ENCODE measurements at regions not wholly inside any gene's neighbourhood (a gene's known extent, or its start where the extent isn't known, plus 50 kb on each side); places are given as distances from the start of the nearest gene placed in this dataset.

GRCh38 chr2:176388861-176389260 lies 119.6 kb downstream of the MTX2 start:
- DNase-seq: no peak

DNA sequence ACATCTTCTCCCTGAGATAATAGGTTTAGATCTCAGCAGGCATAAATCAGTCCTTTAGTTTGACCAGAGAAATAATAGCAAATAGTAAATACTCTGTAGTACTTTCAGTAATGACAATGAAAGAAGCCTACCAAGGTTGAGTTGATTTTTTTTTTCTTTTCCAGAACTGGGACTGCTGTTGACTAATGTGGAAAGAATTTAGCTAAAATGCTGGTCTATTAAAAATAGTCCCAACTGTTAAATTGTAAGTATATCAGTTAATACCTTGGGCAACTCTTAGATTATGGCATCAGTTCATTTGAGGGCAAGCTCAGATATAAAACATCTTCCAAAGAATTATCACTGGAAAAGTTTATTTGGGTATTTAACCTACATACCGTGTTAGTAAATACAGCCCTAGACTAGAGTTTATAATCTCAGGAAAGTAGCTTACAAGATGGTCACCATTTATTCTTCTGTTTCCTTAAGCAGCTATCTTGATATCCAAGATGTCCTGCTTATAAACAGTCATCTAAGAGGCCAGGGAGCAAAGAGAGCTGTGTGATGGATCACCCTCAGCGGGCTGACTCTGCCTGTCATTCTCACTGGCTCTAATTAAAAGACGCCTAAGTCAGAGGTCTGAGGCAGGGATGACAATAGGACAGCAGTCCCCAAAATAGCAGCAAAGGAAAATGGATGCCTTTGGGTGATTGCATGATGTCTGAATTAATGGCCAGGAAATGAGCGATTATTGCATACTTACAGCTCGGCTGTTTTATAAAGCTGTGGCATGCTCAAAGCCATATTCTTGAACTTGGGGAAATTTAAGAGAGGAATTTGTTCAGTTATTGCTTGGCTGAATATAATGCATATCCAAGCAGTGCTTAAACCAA lies 121.3 kb downstream of the MTX2 start:
- no peak for DNase-seq

DNA sequence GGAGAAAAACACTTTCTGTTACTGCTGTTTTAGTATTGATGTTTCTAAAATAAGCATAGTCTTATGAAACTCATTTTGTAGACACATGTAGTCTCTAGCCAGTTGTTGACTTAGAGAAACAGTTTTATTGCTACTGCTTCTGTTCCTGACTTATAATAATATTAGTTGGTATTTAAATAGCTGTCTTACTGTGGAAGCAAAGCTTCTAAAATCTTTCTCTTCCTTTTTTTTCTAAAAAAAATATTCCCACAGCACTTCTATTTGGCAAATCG lies 121.8 kb downstream of the MTX2 start:
- DNase-seq: no peak

GRCh38 chr2:176392249-176392648 lies 123.0 kb downstream of the MTX2 start:
- no peak for DNase-seq

DNA sequence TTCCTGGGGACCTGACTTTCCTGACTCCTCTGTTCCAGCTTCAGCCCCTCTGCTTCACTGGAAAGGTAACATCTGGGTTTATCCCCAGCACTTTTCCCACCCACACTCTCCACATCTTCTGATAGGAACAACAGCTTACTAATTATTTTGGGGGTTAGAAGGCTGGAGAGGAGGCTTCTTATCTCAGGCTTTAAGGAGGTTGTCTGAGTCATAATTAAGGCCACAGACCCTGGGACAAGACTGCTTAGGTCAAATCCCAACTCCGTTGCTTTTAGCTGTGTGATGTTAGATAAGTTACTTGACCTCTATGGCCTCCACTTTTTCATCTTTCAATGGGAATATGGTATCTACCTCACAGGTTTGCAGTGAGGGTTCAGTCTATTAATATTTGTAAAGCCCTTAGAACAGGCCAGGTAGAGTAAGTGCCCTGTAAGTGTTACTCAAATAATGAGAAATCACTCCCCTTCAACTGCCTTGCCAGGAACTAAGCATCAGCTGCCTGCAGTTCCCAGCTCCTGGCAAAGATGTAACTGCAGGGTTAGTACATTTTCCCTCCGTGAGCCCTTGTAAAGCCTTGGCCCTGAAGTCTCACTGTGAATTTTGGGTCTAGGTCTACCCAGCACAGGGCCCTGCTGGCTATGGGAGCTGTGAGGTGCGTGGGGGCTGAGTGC lies 123.6 kb downstream of the MTX2 start:
- no peak for DNase-seq

DNA sequence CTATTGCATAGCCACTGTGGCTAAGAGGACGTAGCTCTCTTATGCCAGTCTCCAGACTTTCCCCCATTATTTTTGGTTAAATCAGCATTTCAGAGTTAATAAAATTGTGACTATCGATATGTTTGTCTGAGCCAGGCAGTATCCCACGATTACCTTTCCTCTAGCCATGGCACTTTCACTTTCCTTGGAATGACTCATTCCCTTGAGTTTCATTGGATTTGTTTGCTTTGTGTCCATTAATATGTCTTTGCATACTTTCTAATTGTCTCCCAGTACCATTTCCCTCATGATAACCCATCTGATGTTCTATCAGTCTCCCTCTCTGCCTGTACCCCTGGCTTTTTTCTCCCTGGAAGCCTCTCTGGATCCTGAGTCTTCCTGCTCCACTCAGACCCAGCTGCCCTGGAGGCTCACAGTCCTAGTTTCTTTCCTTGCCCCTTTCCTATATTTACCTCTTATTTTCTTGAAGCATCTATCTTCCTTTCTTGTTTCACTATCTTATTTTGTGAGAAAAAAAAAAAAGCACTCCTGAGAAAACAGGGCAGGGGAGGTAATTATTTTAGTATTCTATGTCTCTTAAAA lies 126.1 kb downstream of the MTX2 start:
- DNase-seq: no peak

- DNase-seq: no peak
Measured at GRCh38 chr2:176398243-176399073, 129.2 kb downstream of the MTX2 start.

DNA sequence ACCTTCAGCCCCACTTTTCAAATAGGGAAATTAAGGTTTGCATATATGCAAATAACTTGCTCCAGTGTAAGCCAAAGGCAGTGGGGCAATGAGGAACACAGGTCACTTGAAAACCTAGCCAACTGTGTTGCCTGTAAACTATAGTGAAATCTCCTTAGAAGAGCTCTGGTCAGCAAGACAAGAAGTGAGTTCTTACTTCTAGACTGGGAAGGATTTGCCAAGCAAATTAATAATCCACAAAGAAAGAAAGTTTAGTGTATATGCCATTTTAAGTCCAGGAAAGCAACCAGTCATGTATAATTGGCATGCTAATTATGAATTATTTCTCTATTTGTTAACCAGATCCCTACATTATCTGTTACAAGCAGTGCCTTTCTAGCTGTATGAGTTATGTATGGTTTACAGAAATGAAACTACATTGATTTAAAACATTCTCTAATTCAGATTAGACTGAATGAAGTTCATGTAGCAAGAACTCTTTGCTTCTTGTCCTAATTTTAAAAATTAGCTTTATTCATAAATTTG lies 129.9 kb downstream of the MTX2 start:
- no peak for DNase-seq

DNA sequence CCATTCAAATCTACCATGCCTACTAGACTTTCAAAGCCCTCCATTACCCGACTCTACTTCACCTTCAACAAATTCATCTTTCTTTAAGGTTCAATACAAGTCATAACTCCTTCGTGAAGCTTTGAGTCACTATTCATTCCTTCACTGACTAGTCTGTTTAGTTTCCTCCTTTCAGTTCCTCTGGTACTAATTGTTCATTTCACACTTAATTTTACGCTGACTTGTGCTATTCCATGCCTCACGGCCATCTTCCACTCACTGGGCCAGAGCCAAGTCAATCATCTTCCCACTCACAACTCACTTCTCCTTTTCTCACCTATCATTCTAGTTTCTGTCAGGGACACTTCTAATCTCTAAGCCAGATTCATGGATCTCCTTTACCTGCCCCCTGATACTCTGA lies 136.2 kb downstream of the MTX2 start:
- DNase-seq: no peak

DNA sequence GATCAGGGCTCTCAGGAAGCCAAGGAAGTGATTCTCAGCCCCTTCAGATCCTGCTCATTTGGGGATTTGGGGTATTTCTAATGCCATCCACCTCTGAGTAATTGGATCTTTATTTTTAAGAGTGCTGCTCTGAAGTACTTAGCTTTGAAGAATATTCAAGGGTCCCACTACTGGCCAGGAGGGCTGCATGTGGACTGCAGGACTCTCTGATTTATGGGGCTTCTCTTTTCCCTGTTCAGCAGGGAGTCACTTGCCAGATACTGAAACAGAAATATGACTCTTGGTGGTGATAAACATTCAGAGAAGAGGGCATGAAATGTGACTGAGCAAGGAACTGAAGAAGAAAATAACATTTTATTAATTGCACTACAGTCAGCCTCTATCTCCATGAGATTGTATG lies 138.5 kb downstream of the MTX2 start:
- DNase-seq: no peak

DNA sequence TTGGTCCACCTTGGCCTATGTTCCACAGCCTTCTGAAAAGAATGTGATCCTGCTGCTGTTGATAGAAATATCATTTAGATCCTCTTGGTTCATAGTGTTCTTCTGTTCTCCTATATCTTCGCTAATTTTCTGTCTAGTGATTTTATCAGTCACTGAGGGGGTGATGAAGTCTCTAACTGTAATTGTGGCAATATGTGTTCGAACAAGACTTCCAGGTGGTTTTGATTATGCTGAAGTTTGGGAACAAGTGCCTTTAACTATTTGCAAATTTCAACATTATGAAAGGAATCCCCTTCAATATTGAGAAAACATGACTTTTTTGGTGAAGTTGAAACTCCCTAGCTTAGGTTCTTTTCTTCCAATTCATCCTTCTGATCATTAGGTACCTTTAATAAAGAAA lies 140.4 kb downstream of the MTX2 start:
- no peak for DNase-seq

DNA sequence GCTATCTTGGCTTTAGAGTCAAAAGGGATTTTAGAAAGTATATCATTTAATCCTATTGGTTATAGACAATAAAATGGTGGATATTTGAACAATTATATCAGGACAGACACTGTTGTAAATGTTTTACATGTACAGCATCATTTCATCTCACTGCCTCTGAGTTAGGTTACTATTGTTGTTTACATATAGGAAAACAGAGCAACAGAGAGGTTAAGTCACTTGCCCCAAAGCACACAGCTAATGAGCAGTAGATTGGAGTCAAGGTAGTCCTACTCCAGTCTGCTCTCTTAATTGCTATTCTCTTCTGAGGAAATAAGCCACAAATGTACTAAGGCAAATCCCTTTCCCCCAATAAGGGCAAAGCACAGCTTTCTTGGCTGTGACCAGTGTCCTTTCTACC lies 142.9 kb downstream of the MTX2 start:
- no peak for DNase-seq

GRCh38 chr2:176413786-176414185 lies 144.5 kb downstream of the MTX2 start:
- DNase-seq: no peak

- no peak for DNase-seq
Measured at GRCh38 chr2:176414641-176415040, 145.4 kb downstream of the MTX2 start.

DNA sequence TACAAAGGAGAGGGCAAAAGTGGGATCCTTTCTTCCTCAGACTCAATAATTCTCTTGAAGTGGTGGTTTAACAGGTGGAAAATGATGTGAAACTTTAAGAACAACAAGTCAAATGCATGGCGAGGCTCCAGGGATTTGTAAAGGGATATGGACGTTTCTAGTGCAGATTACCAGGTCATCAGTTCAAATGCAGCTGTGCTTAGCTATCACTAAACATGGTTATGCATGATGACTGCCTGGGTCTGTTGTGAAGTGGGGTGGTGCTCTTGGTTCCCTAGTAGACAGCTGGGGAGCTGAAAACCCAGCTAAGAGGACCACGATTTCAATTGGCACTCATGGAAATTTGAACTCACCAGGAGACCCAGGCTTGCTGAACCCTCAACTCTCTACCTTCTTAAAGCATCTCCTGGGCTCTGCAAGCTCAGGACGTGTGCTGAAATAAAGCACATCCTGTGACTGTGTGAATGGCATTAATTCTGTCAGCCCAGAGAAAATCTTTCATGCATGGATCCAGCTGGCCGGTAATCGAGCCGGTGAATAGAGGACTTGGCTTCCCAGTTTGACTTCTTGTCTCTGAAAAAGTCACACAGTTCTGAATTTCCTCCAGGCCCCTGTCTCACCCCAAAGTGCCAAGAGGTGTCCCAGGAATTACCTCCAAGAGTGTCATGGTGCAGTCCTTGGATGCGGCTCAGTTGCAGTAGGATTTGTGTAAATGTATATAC lies 146.1 kb downstream of the MTX2 start:
- DNase-seq: no peak

DNA sequence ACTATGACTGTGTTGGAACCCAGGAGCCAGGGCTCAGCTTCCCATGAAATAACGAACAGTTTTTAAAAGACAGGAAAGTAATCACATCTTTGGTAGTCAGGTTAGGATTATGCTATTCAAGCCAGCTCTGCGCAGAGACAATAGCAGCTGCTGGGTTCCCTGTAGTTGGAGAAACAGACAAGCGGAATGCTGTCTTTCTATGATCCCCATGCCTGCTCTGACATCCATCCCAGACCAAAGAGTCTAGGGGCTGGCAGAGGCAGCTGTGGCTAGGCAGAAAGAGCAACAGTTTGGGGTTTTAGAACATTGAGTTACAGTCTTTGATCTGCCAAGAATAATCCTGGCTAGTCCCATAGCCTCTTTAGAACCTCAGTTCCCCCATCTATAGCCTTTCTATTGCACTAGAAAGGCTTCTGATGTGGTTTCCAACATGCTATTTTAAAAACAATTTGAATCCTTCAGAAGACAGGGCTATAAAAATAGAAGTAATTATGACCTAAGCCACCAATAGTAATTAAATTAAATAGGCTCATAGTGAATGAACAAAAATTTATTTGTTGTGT lies 146.8 kb downstream of the MTX2 start:
- DNase-seq: no peak

- no peak for DNase-seq
Measured at GRCh38 chr2:176418768-176419167, 149.5 kb downstream of the MTX2 start.

- DNase-seq: no peak
Measured at GRCh38 chr2:176419591-176420071, 150.4 kb downstream of the MTX2 start.

- no peak for DNase-seq
Measured at GRCh38 chr2:176421297-176422050, 152.2 kb downstream of the MTX2 start.

DNA sequence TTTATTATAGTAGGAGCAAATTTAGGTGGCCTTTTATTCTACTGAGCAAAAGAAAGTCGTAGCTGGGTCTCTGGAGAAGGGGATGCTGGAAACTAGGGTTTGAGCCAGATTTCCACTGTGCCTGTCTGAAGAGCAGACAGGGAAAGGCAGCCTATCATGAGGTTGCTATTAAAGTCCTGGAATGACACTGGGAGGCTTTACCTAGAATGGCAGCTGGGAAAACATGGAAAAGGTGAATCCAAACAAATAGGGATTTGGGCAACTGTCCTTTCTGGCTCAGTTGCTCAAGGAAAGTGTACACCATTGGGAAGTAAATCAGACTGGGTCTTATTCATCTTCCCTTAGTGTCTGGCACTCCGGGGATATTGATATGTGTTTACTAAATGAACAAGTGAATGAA lies 154.6 kb downstream of the MTX2 start:
- no peak for DNase-seq

DNA sequence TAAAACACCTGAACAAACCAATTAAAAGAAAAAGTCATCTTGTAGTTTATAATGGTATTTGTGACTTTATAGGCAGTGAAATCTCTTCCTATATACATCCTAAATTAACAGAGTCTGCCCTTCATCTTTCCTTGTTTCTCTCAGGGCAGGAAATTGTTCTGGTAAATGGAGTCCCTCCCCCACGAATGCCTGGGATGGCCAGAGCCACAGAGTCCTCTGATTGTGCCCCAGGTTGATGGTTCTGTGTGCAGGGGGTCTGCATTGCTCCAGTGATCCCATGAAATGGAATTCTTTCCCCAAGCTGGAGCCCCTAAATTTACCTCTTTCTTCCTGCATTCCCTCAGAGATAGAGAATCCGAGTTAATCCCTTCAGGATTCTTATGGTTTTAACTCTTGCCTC lies 155.5 kb downstream of the MTX2 start:
- no peak for DNase-seq

Data from activated CD4-positive, CD25-positive, alpha-beta regulatory T cell (primary cell).